Osteocyte (in vitro differentiated cells): ENCODE measurements at regions not wholly inside any gene's neighbourhood (a gene's known extent, or its start where the extent isn't known, plus 50 kb on each side); places are given as distances from the start of the nearest gene placed in this dataset.
A peak's percentile ranks its signal among the peaks of the same experiment; 100 is the strongest.

ENCODE experiments used
- DNase-seq: peaks from one replicate; pipeline ENCODE4 v3.0.0; 2021; ENCODE audit warnings: mixed read lengths; ENCODE audit not compliant: unreplicated experiment; ENCODE audit errors: extremely low spot score
- H3K27ac Mint-ChIP-seq: one replicate; pipeline ENCODE4 v1.8.0; 2021; ENCODE audit warnings: mild to moderate bottlenecking, mixed read lengths; ENCODE audit not compliant: unreplicated experiment
- H3K27me3 Mint-ChIP-seq: one replicate; pipeline ENCODE4 v1.8.0; 2021; ENCODE audit warnings: mixed read lengths; ENCODE audit not compliant: unreplicated experiment
- H3K36me3 Mint-ChIP-seq: one replicate; pipeline ENCODE4 v1.8.0; 2021; ENCODE audit warnings: mixed read lengths; ENCODE audit not compliant: unreplicated experiment
- H3K4me1 Mint-ChIP-seq: one replicate; pipeline ENCODE4 v1.8.0; 2021; ENCODE audit warnings: mixed read lengths; ENCODE audit not compliant: unreplicated experiment
- H3K4me3 Mint-ChIP-seq: one replicate; pipeline ENCODE4 v1.8.0; 2021; ENCODE audit warnings: mild to moderate bottlenecking, moderate library complexity, mixed read lengths; ENCODE audit not compliant: unreplicated experiment
- H3K9me3 Mint-ChIP-seq: one replicate; pipeline ENCODE4 v1.8.0; 2021; ENCODE audit warnings: mixed read lengths; ENCODE audit not compliant: unreplicated experiment
- TF ChIP-seq, protein P1 (sequence below): fragments of 200-600 bp; sonication (generic); IDR thresholded peaks from 2 replicates; pipeline ENCODE4 v1.5.0; 2021; ENCODE audit warnings: antibody characterized with exemption, mild to moderate bottlenecking, moderate library complexity

GRCh38 chr17:13117616-13118015, 99.8 kb upstream of the ELAC2 start:
- no peak for DNase-seq
- H3K4me1 Mint-ChIP-seq = peaks cover 8% of the 10 kb centered on the region
- H3K4me3 Mint-ChIP-seq = no peak overlapping the region
- no peaks in the 10 kb centered on the region for H3K36me3 Mint-ChIP-seq
- H3K27me3 Mint-ChIP-seq = peaks cover 36% of the 10 kb centered on the region
- no peak overlapping the region for H3K27ac Mint-ChIP-seq
- TF ChIP-seq, protein P1, sequence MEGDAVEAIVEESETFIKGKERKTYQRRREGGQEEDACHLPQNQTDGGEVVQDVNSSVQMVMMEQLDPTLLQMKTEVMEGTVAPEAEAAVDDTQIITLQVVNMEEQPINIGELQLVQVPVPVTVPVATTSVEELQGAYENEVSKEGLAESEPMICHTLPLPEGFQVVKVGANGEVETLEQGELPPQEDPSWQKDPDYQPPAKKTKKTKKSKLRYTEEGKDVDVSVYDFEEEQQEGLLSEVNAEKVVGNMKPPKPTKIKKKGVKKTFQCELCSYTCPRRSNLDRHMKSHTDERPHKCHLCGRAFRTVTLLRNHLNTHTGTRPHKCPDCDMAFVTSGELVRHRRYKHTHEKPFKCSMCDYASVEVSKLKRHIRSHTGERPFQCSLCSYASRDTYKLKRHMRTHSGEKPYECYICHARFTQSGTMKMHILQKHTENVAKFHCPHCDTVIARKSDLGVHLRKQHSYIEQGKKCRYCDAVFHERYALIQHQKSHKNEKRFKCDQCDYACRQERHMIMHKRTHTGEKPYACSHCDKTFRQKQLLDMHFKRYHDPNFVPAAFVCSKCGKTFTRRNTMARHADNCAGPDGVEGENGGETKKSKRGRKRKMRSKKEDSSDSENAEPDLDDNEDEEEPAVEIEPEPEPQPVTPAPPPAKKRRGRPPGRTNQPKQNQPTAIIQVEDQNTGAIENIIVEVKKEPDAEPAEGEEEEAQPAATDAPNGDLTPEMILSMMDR = no peak
- H3K9me3 Mint-ChIP-seq = no peaks in the 10 kb centered on the region

DNA sequence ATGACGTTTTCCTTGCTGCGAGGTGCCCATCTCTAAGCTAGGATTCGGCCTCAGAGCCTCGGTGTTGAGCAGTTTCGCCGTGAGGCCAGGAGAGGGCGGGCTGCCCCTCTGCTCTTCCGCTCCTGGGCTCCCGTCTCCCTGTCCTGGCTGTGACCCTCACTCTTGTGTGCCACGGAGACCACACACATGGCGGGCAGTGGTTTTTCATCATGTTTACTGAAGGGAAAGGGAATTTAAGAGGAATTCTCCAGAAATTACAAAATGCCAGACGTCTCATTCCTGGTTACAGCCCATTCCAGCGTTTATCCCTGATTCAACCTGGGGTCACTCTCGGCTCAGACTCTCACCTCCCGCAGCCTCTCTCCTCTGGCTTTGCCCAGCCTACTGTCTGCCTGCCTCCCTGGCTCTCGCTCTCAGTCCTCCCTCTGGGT, 96.8 kb upstream of the ELAC2 start:
- no peak overlapping the region for H3K4me3 Mint-ChIP-seq
- DNase-seq = no peak
- no peaks in the 10 kb centered on the region for H3K9me3 Mint-ChIP-seq
- no peak overlapping the region for H3K27ac Mint-ChIP-seq
- H3K36me3 Mint-ChIP-seq = no peaks in the 10 kb centered on the region
- H3K27me3 Mint-ChIP-seq = peaks cover 35% of the 10 kb centered on the region
- peaks cover 8% of the 10 kb centered on the region for H3K4me1 Mint-ChIP-seq
- TF ChIP-seq, protein P1 = peak; percentile 88

GRCh38 chr17:13113821-13114525, 96.1 kb upstream of the ELAC2 start:
- Mint-ChIP-seq H3K27me3 (peaks cover 35% of the 10 kb centered on the region), H3K4me1 (peaks cover 8% of the 10 kb centered on the region), H3K36me3 (no peaks in the 10 kb centered on the region), H3K27ac (no peak overlapping the region), H3K4me3 (no peak overlapping the region), H3K9me3 (no peaks in the 10 kb centered on the region)
- no peak for DNase-seq
- TF ChIP-seq, protein P1 = no peak

- DNase-seq = no peak
- TF ChIP-seq, protein P1 = no peak
- no peak overlapping the region for H3K27ac Mint-ChIP-seq
- no peaks in the 10 kb centered on the region for H3K9me3 Mint-ChIP-seq
- peaks cover 11% of the 10 kb centered on the region for H3K27me3 Mint-ChIP-seq
- H3K4me3 Mint-ChIP-seq = no peak overlapping the region
- H3K4me1 Mint-ChIP-seq = no peaks in the 10 kb centered on the region
- no peaks in the 10 kb centered on the region for H3K36me3 Mint-ChIP-seq
Measured at GRCh38 chr17:13107676-13108235, 89.9 kb upstream of the ELAC2 start.

- Mint-ChIP-seq H3K4me3 (no peak overlapping the region), H3K9me3 (no peaks in the 10 kb centered on the region), H3K36me3 (no peaks in the 10 kb centered on the region), H3K27me3 (no peaks in the 10 kb centered on the region), H3K4me1 (no peaks in the 10 kb centered on the region), H3K27ac (no peak overlapping the region)
- TF ChIP-seq, protein P1 = no peak
- DNase-seq = no peak
Measured at GRCh38 chr17:13106171-13106570, 88.3 kb upstream of the ELAC2 start.
